ENCODE measurements at regions not wholly inside any gene's neighbourhood (a gene's known extent, or its start where the extent isn't known, plus 50 kb on each side); places are given as distances from the start of the nearest gene placed in this dataset.
"Not testable (repeated sequence)": the region's sequence is repeated elsewhere in the genome, so short reads cannot be mapped to it uniquely, and the experiment has no call there.

DNA sequence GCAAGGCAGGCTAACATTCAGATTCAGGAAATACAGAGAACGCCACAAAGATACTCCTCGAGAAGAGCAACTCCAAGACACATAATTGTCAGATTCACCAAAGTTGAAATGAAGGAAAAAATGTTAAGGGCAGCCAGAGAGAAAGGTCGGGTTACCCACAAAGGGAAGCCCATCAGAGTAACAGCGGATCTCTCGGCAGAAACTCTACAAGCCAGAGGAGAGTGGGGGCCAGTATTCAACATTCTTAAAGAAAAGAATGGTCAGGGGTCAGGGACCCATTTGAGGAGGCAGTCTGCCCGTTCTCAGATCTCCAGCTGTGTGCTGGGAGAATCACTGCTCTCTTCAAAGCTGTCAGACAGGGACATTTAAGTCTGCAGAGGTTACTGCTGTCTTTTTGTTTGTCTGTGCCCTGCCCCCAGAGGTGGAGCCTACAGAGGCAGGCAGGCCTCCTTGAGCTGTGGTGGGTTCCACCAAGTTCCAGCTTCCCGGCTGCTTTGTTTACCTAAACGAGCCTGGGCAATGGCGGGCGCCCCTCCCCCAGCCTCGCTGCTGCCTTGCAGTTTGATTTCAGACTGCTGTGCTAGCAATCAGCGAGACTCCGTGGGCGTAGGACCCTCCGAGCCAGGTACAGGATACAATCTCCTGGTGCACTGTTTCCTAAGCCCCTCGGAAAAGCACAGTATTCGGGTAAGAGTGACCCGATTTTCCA is 526.5 kb upstream of the PPP2R3A start:
- H3K36me3 ChIP-seq (ENCODE audit: insufficient read depth, low read length); H3K9me3 ChIP-seq (ENCODE audit: control insufficient read depth, insufficient read depth, low read length): not testable (repeated sequence)
- peak overlapping the region; percentile 47 for H3K9ac ChIP-seq (ENCODE audit: low read depth, low read length)

DNA sequence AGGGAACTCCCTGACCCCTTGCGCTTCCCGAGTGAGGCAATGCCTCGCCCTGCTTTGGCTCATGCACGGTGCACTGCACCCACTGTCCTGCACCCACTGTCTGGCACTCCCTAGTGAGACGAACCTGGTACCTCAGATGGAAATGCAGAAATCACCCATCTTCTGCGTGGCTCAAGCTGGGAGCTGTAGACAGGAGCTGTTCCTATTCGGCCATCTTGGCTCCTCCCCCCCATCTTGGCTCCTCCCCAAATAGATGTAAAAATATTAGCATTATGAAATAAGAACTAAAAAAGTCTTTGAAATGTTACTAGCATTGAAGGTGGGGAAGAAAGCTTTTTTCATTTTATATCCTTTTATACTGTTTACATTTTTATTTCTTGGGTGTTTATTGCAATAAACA is 525.9 kb upstream of the PPP2R3A start:
- H3K9me3 ChIP-seq (ENCODE audit: control insufficient read depth, insufficient read depth, low read length); H3K4me1 ChIP-seq (ENCODE audit: insufficient read depth, low read length); H3K36me3 ChIP-seq (ENCODE audit: insufficient read depth, low read length): not testable (repeated sequence)
- H3K9ac ChIP-seq (ENCODE audit: low read depth, low read length): peak overlapping the region; percentile 47

More for the DNA sequence above, 526.5 kb upstream of the PPP2R3A start:
- H3K4me1 ChIP-seq (ENCODE audit: insufficient read depth, low read length): not testable (repeated sequence)

DNA sequence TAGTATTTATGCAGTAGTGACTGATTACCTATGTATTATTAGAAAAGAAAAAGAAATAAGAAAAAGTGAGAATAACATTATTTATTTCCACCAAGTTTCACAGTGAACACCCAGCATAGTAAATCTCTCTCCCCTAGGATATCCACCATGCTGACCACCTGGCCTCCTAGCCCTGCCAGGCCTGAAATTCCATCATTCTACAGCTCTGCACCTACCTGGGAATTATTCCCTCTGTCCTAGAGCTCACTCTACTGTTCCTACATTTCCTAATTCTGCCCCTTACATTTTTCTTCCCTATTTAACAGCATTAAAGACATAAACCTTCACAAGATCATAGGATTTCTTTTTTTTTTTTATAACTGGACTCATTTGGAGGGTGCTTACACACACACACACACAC is 525.3 kb upstream of the PPP2R3A start:
- Histone ChIP-seq H3K9me3 (ENCODE audit: control insufficient read depth, insufficient read depth, low read length) (no peaks in the 10 kb centered on the region), H3K9ac (ENCODE audit: low read depth, low read length) (no peak overlapping the region), H3K36me3 (ENCODE audit: insufficient read depth, low read length) (no peaks in the 10 kb centered on the region), H3K4me1 (ENCODE audit: insufficient read depth, low read length) (no peaks in the 10 kb centered on the region)

DNA sequence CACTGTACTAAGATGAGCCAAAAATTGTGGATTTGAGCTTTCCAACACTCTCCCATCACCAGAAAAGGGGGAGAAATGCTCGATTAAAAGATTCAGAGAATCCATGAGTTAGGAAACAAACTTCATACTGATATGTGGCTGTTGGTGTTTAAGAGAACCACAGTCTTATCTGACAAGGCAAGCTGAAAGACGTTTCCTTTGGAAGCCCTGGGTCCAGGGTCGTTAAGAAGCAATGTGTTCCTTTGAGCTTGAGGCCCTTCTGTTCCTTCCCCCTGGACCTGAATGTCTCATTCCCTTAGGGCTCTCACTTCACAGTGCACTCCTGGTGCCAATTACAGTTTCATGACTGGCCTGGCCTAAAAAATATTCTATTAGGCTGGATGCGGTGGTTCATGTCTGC is 524.8 kb upstream of the PPP2R3A start:
- H3K36me3 ChIP-seq (ENCODE audit: insufficient read depth, low read length): no peaks in the 10 kb centered on the region
- H3K4me1 ChIP-seq (ENCODE audit: insufficient read depth, low read length): no peaks in the 10 kb centered on the region
- no peak overlapping the region for H3K9ac ChIP-seq (ENCODE audit: low read depth, low read length)
- no peaks in the 10 kb centered on the region for H3K9me3 ChIP-seq (ENCODE audit: control insufficient read depth, insufficient read depth, low read length)

DNA sequence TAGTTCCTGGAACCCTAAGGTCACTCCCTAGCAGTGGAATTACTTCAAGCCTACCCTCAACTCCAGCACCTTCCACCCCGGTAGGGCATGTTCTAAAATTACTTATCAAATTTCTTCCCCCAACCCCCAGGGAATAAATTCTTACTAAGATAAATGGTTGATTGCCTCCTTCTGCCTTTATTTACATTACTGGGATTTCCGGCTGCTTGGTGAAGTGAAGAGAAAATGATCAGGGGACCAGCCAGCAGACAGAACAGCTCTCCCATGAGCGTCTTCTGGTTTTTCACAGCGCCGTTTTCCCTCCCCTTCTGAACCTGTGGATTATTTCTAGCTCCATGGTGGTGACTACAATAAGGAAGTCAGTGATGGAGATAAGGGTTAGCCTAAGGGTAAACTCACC is 521.5 kb upstream of the PPP2R3A start:
- Histone ChIP-seq H3K4me1 (ENCODE audit: insufficient read depth, low read length) (no peaks in the 10 kb centered on the region), H3K9me3 (ENCODE audit: control insufficient read depth, insufficient read depth, low read length) (no peaks in the 10 kb centered on the region), H3K9ac (ENCODE audit: low read depth, low read length) (no peak overlapping the region), H3K36me3 (ENCODE audit: insufficient read depth, low read length) (no peaks in the 10 kb centered on the region)

DNA sequence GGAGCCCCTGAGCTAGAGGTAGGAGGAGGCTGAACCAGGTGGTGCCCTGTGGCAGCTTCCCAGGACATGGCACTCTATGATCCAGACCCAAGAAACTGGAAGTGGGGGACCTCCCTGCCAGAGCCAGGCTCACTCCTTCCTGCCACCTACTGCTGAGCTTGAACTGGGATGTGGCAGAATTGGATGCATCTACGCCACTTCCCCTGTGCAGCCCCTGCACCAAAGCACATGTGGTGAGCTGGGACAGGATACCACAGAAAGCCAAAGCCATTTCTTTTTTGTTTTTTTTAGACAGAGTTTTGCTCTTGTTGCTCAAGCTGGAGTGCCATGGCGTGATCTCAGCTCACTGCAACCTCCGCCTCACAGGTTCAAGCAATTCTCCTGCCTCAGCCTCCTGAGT is 518.0 kb upstream of the PPP2R3A start:
- no peaks in the 10 kb centered on the region for H3K9me3 ChIP-seq (ENCODE audit: control insufficient read depth, insufficient read depth, low read length)
- H3K4me1 ChIP-seq (ENCODE audit: insufficient read depth, low read length): no peaks in the 10 kb centered on the region; the same call in 1 of the 2 replicates
- H3K36me3 ChIP-seq (ENCODE audit: insufficient read depth, low read length): no peaks in the 10 kb centered on the region
- H3K9ac ChIP-seq (ENCODE audit: low read depth, low read length): no peak overlapping the region

DNA sequence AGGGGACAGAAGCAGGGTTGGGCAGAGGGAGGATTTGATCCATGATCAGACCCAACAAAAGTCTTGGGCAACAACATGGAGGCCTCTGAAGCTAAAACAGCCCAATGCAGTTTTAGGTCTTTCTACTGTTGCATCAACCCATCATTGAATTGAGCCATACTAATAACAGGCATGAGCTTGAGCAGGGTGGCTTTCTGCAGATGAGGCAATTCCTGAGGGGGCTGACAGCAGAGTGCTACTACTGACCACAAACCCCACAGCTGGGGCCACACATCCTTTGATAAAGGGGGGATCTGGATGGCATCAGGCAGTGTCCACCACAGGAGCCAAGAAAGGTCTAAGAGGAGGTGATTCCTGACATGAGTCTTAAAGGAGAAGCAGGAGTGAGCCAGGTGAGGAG is 517.0 kb upstream of the PPP2R3A start:
- H3K9me3 ChIP-seq (ENCODE audit: control insufficient read depth, insufficient read depth, low read length): no peaks in the 10 kb centered on the region
- H3K4me1 ChIP-seq (ENCODE audit: insufficient read depth, low read length): no peaks in the 10 kb centered on the region; the same call in 1 of the 2 replicates
- no peak overlapping the region for H3K9ac ChIP-seq (ENCODE audit: low read depth, low read length)
- no peaks in the 10 kb centered on the region for H3K36me3 ChIP-seq (ENCODE audit: insufficient read depth, low read length)

DNA sequence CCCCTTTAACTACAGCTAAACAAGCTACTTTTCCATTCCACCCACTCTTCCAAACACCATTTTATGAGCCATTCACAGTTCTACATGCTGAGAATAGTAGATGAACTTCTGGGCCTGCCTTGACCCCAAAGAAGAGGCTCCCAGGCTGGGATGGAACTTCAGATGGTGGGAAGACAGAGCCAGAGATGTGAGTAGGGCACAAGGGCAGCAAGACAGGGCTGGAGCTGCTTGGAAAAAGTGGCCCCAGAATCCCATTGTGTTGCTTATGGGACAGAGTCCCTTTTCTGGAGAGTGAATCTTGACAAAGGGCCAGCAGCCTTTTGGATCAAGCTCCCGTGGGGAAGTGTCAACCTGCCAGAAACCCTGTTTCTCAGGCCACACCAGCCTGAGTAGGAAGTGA is 516.5 kb upstream of the PPP2R3A start:
- Histone ChIP-seq H3K9me3 (ENCODE audit: control insufficient read depth, insufficient read depth, low read length) (no peaks in the 10 kb centered on the region), H3K4me1 (ENCODE audit: insufficient read depth, low read length) (no peaks in the 10 kb centered on the region; the same call in 1 of the 2 replicates), H3K36me3 (ENCODE audit: insufficient read depth, low read length) (no peaks in the 10 kb centered on the region)

DNA sequence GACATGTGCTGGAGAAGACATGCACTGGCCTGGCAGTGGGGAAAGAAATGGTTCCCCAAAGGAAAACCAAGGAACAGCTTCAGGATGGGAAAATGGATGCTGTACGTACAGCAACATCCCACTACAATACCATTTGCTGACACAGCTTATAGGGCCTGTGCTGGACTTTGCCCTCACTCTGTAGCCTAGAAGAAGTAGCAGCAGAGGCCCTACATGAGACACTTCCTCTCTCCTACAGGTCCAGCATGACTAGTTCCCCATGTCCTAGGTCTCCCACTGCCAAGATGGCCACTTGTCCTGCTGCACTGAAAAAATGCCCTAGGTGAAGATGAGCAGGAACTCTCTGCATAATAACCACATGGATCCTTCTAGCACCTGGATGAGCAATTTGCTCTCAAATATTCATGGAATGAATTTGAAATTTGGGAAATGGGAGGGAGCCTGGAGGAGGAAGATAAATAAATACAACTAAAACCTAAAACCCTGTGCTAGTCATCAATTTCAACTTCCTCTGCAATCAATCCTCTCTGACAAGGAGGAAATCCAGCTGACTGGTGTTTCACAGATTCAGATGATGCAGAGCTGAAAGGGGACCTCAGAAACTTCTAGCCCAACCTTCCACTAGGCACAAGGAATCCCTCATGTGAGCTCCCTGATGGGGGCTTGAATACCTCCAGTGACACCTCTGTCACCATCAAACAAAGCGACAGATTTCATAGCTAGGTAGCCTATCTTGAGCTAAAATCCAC is 514.3 kb upstream of the PPP2R3A start:
- no peaks in the 10 kb centered on the region for H3K9me3 ChIP-seq (ENCODE audit: control insufficient read depth, insufficient read depth, low read length)

More for the DNA sequence above, 516.5 kb upstream of the PPP2R3A start:
- no peak overlapping the region for H3K9ac ChIP-seq (ENCODE audit: low read depth, low read length)

DNA sequence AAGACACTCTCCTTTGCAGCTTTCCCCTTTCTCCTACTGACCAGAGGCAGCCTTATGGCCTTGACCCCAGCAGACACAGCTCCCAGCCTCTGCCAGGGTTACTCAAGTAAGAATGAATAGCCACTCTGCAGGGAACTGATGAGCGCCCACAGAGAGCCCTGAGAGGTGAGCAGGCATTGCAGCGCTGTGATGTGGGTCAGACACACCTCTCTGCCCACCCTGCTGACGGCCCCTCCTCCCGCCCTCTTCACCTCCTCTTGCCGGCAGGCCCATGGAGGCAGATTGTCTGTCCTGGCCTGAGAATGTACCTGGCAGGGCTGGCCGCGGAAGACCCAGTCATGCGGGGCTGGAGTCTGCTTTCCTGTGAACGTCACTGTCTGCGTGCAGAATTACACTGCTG is 512.6 kb upstream of the PPP2R3A start:
- Histone ChIP-seq H3K36me3 (ENCODE audit: insufficient read depth, low read length) (no peaks in the 10 kb centered on the region), H3K9me3 (ENCODE audit: control insufficient read depth, insufficient read depth, low read length) (no peaks in the 10 kb centered on the region), H3K4me1 (ENCODE audit: insufficient read depth, low read length) (no peaks in the 10 kb centered on the region; the same call in 1 of the 2 replicates), H3K9ac (ENCODE audit: low read depth, low read length) (no peak overlapping the region)

More for the DNA sequence above, 514.3 kb upstream of the PPP2R3A start:
- no peaks in the 10 kb centered on the region; the same call in 1 of the 2 replicates for H3K4me1 ChIP-seq (ENCODE audit: insufficient read depth, low read length)
- H3K9ac ChIP-seq (ENCODE audit: low read depth, low read length): no peak overlapping the region
- H3K36me3 ChIP-seq (ENCODE audit: insufficient read depth, low read length): no peaks in the 10 kb centered on the region

DNA sequence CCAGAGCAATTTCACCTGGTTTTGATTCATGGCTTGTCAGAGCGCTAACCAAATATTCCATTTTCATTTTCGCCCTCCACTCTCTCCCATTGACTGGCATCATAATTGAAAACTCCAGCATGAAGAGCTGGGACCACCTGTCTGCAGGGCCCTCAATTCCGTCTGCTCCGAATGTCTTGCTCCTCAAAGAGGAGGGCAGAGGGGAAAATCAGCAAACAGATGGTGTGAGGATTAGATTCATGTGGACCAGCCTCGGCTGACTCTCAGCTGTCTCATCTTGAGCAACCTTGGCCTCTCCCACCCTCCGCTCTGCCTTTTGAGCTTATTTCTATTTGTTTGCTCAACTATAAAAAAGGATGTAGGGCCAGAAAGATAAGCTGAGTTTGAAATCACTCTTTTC is 512.2 kb upstream of the PPP2R3A start:
- Histone ChIP-seq H3K36me3 (ENCODE audit: insufficient read depth, low read length) (no peaks in the 10 kb centered on the region), H3K9me3 (ENCODE audit: control insufficient read depth, insufficient read depth, low read length) (no peaks in the 10 kb centered on the region), H3K9ac (ENCODE audit: low read depth, low read length) (no peak overlapping the region), H3K4me1 (ENCODE audit: insufficient read depth, low read length) (no peaks in the 10 kb centered on the region; the same call in 1 of the 2 replicates)

DNA sequence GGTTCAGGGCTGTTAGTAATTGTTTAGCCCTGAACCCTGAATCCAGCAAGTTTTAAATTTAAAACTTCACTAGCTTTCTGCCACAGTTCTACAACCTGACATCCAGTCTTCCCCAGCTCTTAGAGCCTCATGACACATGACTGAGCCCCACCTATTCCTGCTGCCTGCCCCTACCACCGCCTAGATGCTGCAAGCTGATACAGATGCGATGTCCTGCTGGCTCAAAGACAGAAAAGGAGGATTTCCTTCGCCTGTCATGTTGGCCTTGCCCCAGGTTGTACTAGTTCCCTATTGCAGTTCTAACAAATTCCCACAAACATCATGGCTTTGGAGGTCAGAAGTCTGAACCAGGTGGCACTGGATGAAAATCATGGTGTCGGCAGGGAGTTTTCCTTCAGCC is 510.6 kb upstream of the PPP2R3A start:
- no peak overlapping the region for H3K9ac ChIP-seq (ENCODE audit: low read depth, low read length)
- no peaks in the 10 kb centered on the region; the same call in 1 of the 2 replicates for H3K4me1 ChIP-seq (ENCODE audit: insufficient read depth, low read length)
- no peaks in the 10 kb centered on the region for H3K9me3 ChIP-seq (ENCODE audit: control insufficient read depth, insufficient read depth, low read length)
- H3K36me3 ChIP-seq (ENCODE audit: insufficient read depth, low read length): no peaks in the 10 kb centered on the region

DNA sequence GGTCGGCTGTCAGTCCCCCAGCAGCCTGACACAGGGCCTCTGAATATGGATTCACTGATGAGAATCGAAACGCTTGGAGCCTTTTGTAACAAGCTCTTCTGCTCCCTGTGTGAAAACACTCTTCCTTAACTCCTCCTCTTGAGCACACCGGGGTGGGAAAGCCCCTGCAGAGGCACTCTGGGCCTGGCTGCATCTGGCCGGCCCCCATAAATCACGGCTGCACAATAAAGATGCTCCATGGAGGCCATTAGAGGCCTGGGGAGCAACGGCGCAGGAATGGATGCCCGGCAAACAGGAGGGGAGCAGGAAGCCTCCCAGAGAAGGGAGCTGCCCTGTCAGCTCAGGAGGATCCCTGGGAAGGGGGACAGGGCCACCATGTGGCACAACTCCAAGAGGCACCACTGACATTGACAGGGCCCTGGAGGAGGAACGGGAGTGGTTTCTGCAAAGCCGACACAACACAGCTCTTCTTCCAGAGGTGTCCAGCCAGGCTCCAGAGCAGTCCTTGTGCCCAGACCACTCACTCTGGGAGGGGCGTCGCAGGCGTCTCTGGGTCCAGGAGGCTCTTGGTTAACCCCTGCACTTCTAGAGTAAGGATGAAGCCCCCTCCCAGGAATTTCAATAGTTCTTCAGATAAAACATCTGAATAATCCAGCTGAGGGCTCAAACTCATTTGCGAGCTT is 509.3 kb upstream of the PPP2R3A start:
- no peaks in the 10 kb centered on the region; the same call in 1 of the 2 replicates for H3K4me1 ChIP-seq (ENCODE audit: insufficient read depth, low read length)
- no peak overlapping the region for H3K9ac ChIP-seq (ENCODE audit: low read depth, low read length)
- no peaks in the 10 kb centered on the region for H3K9me3 ChIP-seq (ENCODE audit: control insufficient read depth, insufficient read depth, low read length)
- H3K36me3 ChIP-seq (ENCODE audit: insufficient read depth, low read length): no peaks in the 10 kb centered on the region

DNA sequence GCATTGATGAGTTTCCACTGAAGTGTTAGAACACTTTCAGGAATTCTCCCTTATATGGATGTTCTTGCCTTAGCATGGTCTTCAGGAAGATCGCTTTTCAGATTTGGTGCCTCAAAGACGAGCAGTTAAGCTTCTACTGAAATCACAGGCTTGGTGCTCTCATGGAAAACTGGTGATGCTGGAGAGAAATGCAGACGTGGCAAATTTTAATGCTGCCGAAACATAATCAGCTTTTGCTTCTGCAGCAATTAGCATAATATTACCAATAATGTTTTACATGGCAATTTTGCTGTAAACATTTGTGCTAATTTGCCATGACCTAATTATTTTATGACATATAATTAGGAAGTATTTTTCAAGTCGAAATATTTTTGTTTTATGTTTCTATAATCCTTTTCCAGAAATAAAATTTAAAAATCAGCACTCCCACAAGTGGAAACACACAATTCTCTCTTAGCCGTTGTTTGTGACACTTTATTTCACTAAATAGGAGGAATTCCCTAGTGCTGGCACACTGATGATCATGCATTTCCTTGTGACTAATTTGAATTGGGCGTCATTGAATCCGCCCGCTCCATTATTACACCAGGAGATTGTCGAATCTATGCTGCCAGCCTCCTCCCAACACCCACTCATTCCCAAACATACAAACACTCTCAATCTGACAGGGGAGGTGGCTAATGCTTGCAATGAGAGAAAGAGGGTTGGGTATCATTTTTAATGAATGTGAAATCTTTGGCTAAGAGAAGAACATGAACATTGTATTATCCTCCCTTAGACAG is 506.8 kb upstream of the PPP2R3A start:
- H3K4me1 ChIP-seq (ENCODE audit: insufficient read depth, low read length): no peaks in the 10 kb centered on the region
- no peaks in the 10 kb centered on the region for H3K9me3 ChIP-seq (ENCODE audit: control insufficient read depth, insufficient read depth, low read length)
- no peaks in the 10 kb centered on the region for H3K36me3 ChIP-seq (ENCODE audit: insufficient read depth, low read length)
- no peak overlapping the region for H3K9ac ChIP-seq (ENCODE audit: low read depth, low read length)
